Nephron (organoid): ENCODE measurements at regions not wholly inside any gene's neighbourhood (a gene's known extent, or its start where the extent isn't known, plus 50 kb on each side); places are given as distances from the start of the nearest gene placed in this dataset.
A peak's percentile ranks its signal among the peaks of the same experiment; 100 is the strongest.

Experiments used
- H3K27ac Mint-ChIP-seq, 3 experiments: 2 replicates each; pipeline ENCODE4 v1.8.0; 2020; ENCODE audit warnings: mixed read lengths in 3 of 3, mild to moderate bottlenecking in 2 of 3, moderate library complexity in 1 of 3
- H3K27me3 Mint-ChIP-seq: 2 replicates; pipeline ENCODE4 v1.8.0; 2021; ENCODE audit warnings: low read depth, mild to moderate bottlenecking, moderate library complexity, mixed read lengths
- H3K36me3 Mint-ChIP-seq: 2 replicates; pipeline ENCODE4 v1.8.0; 2020; ENCODE audit warnings: low read depth, mixed read lengths
- H3K4me1 Mint-ChIP-seq: 2 replicates; pipeline ENCODE4 v1.8.0; 2020; ENCODE audit warnings: mixed read lengths
- H3K4me3 Mint-ChIP-seq, 3 experiments: 2 replicates each; pipeline ENCODE4 v1.8.0; 2020; ENCODE audit warnings: mild to moderate bottlenecking in 3 of 3, mixed read lengths in 3 of 3, moderate library complexity in 2 of 3
- H3K9me3 Mint-ChIP-seq: 2 replicates; pipeline ENCODE4 v1.8.0; 2020; ENCODE audit warnings: mixed read lengths
- TF ChIP-seq, protein P1 (sequence below), 3 experiments: fragments of 200-600 bp; sonication (generic); IDR thresholded peaks; one replicate each; pipeline ENCODE4 v1.5.0; 2021; ENCODE audit warnings: antibody characterized with exemption in 3 of 3; ENCODE audit not compliant: unreplicated experiment in 3 of 3

DNA sequence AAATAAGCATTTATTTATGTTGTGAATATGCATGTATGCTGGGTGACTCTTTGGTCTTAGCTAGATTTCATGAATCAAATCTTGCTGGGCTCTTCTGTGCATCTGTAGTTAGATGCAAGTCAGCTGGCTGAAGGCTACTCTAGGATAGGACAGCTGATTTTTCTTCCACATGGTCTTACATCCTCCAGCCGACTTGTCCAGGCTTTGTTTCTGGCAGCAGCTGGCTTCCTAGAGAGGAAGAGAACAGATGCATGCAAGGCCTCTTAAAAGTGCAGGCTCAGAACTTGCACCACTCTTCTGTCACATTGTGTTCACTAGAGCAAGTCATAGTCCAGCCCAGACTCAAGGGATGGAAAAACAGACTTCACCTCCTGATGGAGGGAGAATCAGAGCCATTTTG lies 435.4 kb upstream of the STXBP6 start:
- Mint-ChIP-seq H3K36me3 (no peaks in the 10 kb centered on the region), H3K27me3 (no peaks in the 10 kb centered on the region), H3K9me3 (no peaks in the 10 kb centered on the region), H3K4me1 (peaks cover 13% of the 10 kb centered on the region), H3K27ac (peak overlapping the region in 1 of 3 experiments; percentile 20), H3K4me3 (no peak overlapping the region)
- TF ChIP-seq, protein P1, sequence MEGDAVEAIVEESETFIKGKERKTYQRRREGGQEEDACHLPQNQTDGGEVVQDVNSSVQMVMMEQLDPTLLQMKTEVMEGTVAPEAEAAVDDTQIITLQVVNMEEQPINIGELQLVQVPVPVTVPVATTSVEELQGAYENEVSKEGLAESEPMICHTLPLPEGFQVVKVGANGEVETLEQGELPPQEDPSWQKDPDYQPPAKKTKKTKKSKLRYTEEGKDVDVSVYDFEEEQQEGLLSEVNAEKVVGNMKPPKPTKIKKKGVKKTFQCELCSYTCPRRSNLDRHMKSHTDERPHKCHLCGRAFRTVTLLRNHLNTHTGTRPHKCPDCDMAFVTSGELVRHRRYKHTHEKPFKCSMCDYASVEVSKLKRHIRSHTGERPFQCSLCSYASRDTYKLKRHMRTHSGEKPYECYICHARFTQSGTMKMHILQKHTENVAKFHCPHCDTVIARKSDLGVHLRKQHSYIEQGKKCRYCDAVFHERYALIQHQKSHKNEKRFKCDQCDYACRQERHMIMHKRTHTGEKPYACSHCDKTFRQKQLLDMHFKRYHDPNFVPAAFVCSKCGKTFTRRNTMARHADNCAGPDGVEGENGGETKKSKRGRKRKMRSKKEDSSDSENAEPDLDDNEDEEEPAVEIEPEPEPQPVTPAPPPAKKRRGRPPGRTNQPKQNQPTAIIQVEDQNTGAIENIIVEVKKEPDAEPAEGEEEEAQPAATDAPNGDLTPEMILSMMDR (IDR thresholded peaks at IDR 0.05; ENCODE audit: unreplicated experiment in 3 of 3): no peak

DNA sequence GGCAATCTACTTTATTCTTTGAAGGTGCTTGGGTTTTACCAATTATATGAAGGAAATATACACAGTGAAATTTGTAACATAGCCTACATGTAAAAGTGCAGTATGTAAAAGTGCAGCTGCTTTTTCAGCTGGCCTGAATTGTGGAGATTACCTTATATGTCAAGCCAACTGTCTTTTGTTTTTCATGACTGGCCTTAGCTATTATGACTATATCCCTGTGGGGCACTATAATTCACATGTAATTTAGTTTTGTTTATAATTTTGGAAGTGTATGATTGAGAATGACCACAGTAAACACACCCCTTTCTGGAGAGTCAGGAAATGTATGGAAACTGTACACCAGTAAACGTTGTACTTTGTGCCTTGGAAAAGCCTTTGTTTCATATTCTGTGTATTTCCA lies 435.0 kb upstream of the STXBP6 start:
- Mint-ChIP-seq H3K4me1 (peaks cover 13% of the 10 kb centered on the region), H3K27me3 (no peaks in the 10 kb centered on the region), H3K9me3 (no peaks in the 10 kb centered on the region), H3K27ac (peak overlapping the region in 1 of 3 experiments; percentile 14), H3K36me3 (no peaks in the 10 kb centered on the region), H3K4me3 (no peak overlapping the region)
- TF ChIP-seq, protein P1 (IDR thresholded peaks at IDR 0.05; ENCODE audit: unreplicated experiment in 3 of 3): no peak

DNA sequence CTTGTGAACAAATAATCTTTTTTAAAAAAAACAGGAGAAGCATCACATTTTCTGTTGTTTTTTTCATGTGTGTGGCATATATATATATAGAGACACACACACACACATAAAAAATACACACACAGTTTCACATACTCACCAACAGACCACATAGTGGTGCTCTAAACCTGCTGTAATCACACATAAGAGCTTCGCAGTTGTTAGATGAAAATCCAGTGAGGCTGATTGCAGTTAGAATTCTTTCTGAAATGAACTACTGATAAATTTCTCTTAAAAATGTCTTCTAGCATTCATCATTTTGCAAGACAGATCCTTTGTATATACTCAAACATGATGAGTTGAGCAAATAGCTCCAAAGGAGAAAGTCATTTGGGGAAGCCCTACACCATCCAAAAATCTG lies 434.3 kb upstream of the STXBP6 start:
- Mint-ChIP-seq H3K4me3 (no peak overlapping the region), H3K36me3 (no peaks in the 10 kb centered on the region), H3K4me1 (peaks cover 13% of the 10 kb centered on the region), H3K27me3 (no peaks in the 10 kb centered on the region), H3K9me3 (no peaks in the 10 kb centered on the region), H3K27ac (no peak overlapping the region)
- TF ChIP-seq, protein P1 (IDR thresholded peaks at IDR 0.05; ENCODE audit: unreplicated experiment in 3 of 3): peak in 2 of 3 experiments; percentile 24 to 26

DNA sequence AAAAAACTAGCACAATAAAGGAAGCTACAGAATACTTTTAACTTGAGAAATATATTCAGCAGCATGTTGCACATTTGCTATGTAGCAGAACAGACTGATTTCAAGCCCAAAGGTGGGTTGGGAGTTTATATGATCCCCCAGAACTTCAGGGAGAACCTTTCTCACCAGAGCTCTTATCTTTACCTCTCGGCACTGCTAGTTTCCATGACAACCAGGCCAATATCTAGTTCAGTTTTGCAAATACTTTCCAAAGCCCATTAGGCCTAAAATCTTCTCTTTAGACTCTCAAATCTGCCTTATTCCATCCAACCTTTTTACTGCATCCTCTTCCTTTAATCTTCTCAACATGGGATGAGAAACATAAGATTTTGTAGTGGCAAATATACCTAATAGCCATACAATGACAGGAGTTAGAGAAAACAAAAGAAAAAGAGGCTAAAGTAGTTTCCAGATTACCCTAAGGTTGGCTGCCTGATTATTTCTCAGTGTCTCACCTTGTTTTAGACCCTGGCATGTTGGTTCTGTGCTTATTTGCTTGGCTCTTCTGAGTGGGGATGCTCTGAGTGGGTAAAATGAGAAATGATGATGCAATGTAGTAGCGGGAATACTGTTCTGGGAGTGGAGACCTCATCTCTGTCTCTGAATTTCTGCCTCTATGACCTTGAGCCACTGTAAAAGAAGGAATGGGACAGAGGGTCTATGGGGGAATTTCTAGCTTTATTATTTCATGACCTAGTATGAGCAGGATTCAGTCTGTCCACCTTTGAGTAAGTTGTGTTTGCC lies 427.6 kb upstream of the STXBP6 start:
- no peaks in the 10 kb centered on the region for H3K4me1 Mint-ChIP-seq
- no peak overlapping the region for H3K27ac Mint-ChIP-seq
- H3K27me3 Mint-ChIP-seq: no peaks in the 10 kb centered on the region
- no peak overlapping the region for H3K4me3 Mint-ChIP-seq
- H3K36me3 Mint-ChIP-seq: no peaks in the 10 kb centered on the region
- TF ChIP-seq, protein P1 (IDR thresholded peaks at IDR 0.05; ENCODE audit: unreplicated experiment in 3 of 3): no peak
- H3K9me3 Mint-ChIP-seq: peaks cover 2% of the 10 kb centered on the region

DNA sequence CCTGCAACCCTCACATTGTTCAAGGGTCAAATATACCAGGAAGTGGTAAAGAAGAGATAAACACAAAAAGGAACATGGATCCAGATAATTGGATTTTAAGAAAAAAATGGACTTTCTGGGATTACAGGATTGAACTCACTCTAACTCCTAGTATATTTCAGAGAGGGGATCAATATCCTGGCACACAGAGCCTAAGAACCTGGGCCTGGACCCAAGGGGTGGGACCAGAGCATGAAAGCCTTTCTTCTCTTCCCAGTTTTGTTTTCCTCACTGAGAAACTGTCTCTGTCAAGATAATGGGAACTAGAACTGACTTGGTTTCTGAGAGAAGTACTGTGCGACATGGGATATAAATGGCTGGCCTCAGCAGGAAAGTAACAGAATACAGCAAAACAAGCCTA lies 422.8 kb upstream of the STXBP6 start:
- no peaks in the 10 kb centered on the region for H3K36me3 Mint-ChIP-seq
- no peaks in the 10 kb centered on the region for H3K27me3 Mint-ChIP-seq
- H3K9me3 Mint-ChIP-seq: peaks cover 2% of the 10 kb centered on the region
- TF ChIP-seq, protein P1 (IDR thresholded peaks at IDR 0.05; ENCODE audit: unreplicated experiment in 3 of 3): no peak
- no peak overlapping the region for H3K27ac Mint-ChIP-seq
- H3K4me1 Mint-ChIP-seq: no peaks in the 10 kb centered on the region
- no peak overlapping the region for H3K4me3 Mint-ChIP-seq

DNA sequence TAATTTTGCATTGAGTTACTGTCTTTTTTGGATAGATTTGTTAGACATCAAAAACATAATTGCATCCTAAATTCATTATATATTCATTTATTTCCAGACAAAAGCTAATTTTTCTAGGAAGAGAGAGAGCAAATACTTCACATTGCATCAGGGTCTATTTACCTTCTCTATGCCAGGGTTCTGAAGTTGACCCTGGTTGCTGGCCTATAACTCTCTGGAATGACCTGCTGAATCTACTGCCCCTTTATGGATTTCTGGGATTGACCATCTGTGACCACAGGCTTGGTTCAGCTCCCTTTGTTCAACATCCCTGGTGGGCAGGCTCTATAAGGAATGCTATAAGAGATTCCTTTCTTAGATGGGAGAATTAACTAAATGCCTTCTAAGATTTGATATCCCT lies 414.8 kb upstream of the STXBP6 start:
- Mint-ChIP-seq H3K4me3 (no peak overlapping the region), H3K9me3 (no peaks in the 10 kb centered on the region), H3K4me1 (no peaks in the 10 kb centered on the region), H3K36me3 (no peaks in the 10 kb centered on the region), H3K27ac (no peak overlapping the region), H3K27me3 (no peaks in the 10 kb centered on the region)
- TF ChIP-seq, protein P1 (IDR thresholded peaks at IDR 0.05; ENCODE audit: unreplicated experiment in 3 of 3): no peak
